Lower leg skin (tissue), 3 donors: ENCODE measurements at regions not wholly inside any gene's neighbourhood (a gene's known extent, or its start where the extent isn't known, plus 50 kb on each side); places are given as distances from the start of the nearest gene placed in this dataset.

Source experiments
- CTCF ChIP-seq, 3 donors: fragments of 450-650 bp; IDR thresholded peaks; one replicate each; pipeline ENCODE4 v1.5.1; 2016; ENCODE audit warnings: antibody characterized with exemption in 3 of 3, mild to moderate bottlenecking in 3 of 3, moderate library complexity in 2 of 3
- POLR2A ChIP-seq, 2 donors: fragments of 450-650 bp; IDR thresholded peaks; one replicate each; pipeline ENCODE4 v1.6.1; 2016 to 2017; ENCODE audit warnings: antibody characterized with exemption in 2 of 2, mild to moderate bottlenecking in 1 of 2, moderate library complexity in 1 of 2

DNA sequence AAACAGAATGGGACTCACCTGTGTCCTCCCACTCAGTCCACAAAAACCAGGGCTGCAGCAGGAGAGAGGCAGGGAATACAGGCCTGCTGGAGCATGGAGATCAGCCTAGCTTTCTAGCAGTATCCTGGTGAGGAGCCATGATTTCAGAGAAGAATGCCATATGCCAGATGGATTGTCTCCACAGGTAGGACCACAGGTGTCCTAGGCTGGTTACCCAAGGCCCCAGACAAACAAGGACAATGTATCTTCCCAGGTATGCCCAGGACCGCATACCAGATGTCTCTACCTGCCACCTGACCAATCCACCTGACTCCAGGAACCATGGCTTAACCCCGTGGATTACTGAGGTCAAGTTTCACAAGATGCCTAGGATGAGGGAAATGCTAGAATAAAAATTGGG is 295.4 kb upstream of the NPSR1 start:
- TF ChIP-seq CTCF (IDR thresholded peaks at IDR 0.05), result no peak
- TF ChIP-seq POLR2A (IDR thresholded peaks at IDR 0.05), result no peak
